WTC11 (cell line): ENCODE measurements at regions not wholly inside any gene's neighbourhood (a gene's known extent, or its start where the extent isn't known, plus 50 kb on each side); places are given as distances from the start of the nearest gene placed in this dataset.

Experiments
- ATAC-seq: fragments of 200-7000 bp; cut with Tn5 transposase; 2 replicates; pipeline ENCODE4 v1.10.0; 2021; ENCODE audit warnings: mild to moderate bottlenecking, moderate library complexity
- CTCF ChIA-PET: fragments of 300-600 bp; sonication (Branson Sonifier 250); formaldehyde crosslinking; loops from one replicate; lab custom pipeline; 2021; ENCODE audit warnings: antibody characterized with exemption; lab: Charles Lee
- POLR2A ChIA-PET: fragments of 350-600 bp; sonication (Branson Sonifier 250); formaldehyde crosslinking; loops from one replicate; lab custom pipeline; 2021; ENCODE audit warnings: antibody characterized with exemption; lab: Charles Lee
- DNase-seq: peaks from one replicate; pipeline ENCODE4 v3.0.0; 2021; ENCODE audit warnings: low spot score
- H3K27ac Mint-ChIP-seq: 2 replicates; pipeline ENCODE4 v1.8.0; 2021; ENCODE audit warnings: mixed read lengths
- H3K27me3 Mint-ChIP-seq: 2 replicates; pipeline ENCODE4 v1.8.0; 2021; ENCODE audit warnings: low read depth, mild to moderate bottlenecking, moderate library complexity, mixed read lengths
- H3K36me3 Mint-ChIP-seq: 2 replicates; pipeline ENCODE4 v1.8.0; 2021; ENCODE audit warnings: mixed read lengths
- H3K4me1 Mint-ChIP-seq: 2 replicates; pipeline ENCODE4 v1.8.0; 2022; ENCODE audit warnings: mixed read lengths
- H3K4me3 Mint-ChIP-seq: 2 replicates; pipeline ENCODE4 v1.8.0; 2021; ENCODE audit warnings: mild to moderate bottlenecking, moderate library complexity, mixed read lengths
- H3K9me3 Mint-ChIP-seq: 2 replicates; pipeline ENCODE4 v1.8.0; 2021; ENCODE audit warnings: mixed read lengths
- ATF2 ChIP-seq: sonication (generic); formaldehyde crosslinking; IDR thresholded peaks from 2 replicates; pipeline ENCODE4 v1.8.1; 2022; ENCODE audit warnings: low read depth, missing genetic modification reagents, borderline replicate concordance
- ESRRA ChIP-seq: sonication (generic); formaldehyde crosslinking; IDR thresholded peaks from 2 replicates; pipeline ENCODE4 v1.8.1; 2022; ENCODE audit warnings: mild to moderate bottlenecking, missing genetic modification reagents, borderline replicate concordance
- FOXP1 ChIP-seq: sonication (generic); formaldehyde crosslinking; IDR thresholded peaks from 2 replicates; pipeline ENCODE4 v1.8.0; 2022; ENCODE audit warnings: missing genetic modification reagents, mild to moderate bottlenecking, moderate library complexity, borderline replicate concordance
- GTF2I ChIP-seq: fragments of 250-450 bp; sonication (Bioruptor Pico); conservative IDR thresholded peaks from 2 replicates; pipeline ENCODE4 v1.4.0; 2021; ENCODE audit warnings: mild to moderate bottlenecking
- IRF2 ChIP-seq: sonication (generic); formaldehyde crosslinking; IDR thresholded peaks from 2 replicates; pipeline ENCODE4 v1.8.0; 2022; ENCODE audit warnings: low read depth, missing genetic modification reagents, borderline replicate concordance
- JUN ChIP-seq: sonication (generic); formaldehyde crosslinking; IDR thresholded peaks from 2 replicates; pipeline ENCODE4 v1.8.0; 2023; ENCODE audit warnings: mild to moderate bottlenecking, missing genetic modification reagents
- MXD4 ChIP-seq: fragments of 250-450 bp; sonication (Bioruptor Pico); IDR thresholded peaks from 2 replicates; pipeline ENCODE4 v1.8.0; 2021; ENCODE audit warnings: mild to moderate bottlenecking, moderate library complexity, borderline replicate concordance
- RELA ChIP-seq: sonication (generic); formaldehyde crosslinking; IDR thresholded peaks from 2 replicates; pipeline ENCODE4 v1.8.1; 2022; ENCODE audit warnings: missing genetic modification reagents, mild to moderate bottlenecking, borderline replicate concordance
- SMAD3 ChIP-seq: sonication (generic); formaldehyde crosslinking; IDR thresholded peaks from 2 replicates; pipeline ENCODE4 v1.8.0; 2022; ENCODE audit warnings: missing genetic modification reagents, mild to moderate bottlenecking, borderline replicate concordance
- TEAD1 ChIP-seq: sonication (generic); formaldehyde crosslinking; IDR thresholded peaks from 2 replicates; pipeline ENCODE4 v1.8.0; 2022; ENCODE audit warnings: mild to moderate bottlenecking, missing genetic modification reagents
- TP53 ChIP-seq: sonication (generic); formaldehyde crosslinking; IDR thresholded peaks from 2 replicates; pipeline ENCODE4 v1.8.1; 2023; ENCODE audit warnings: mild to moderate bottlenecking, missing genetic modification reagents
- USF1 ChIP-seq: sonication (generic); formaldehyde crosslinking; IDR thresholded peaks from 2 replicates; pipeline ENCODE4 v1.8.0; 2022; ENCODE audit warnings: mild to moderate bottlenecking, missing genetic modification reagents
- ZBTB21 ChIP-seq: sonication (generic); formaldehyde crosslinking; IDR thresholded peaks from 2 replicates; pipeline ENCODE4 v1.8.1; 2023; ENCODE audit warnings: mild to moderate bottlenecking, missing genetic modification reagents, borderline replicate concordance
- ZNF396 ChIP-seq: fragments of 250-450 bp; sonication (Bioruptor Pico); IDR thresholded peaks from 2 replicates; pipeline ENCODE4 v1.8.0; 2021; ENCODE audit warnings: mild to moderate bottlenecking, moderate library complexity, borderline replicate concordance
- ZNF671 ChIP-seq: fragments of 250-450 bp; sonication (Bioruptor Pico); IDR thresholded peaks from 2 replicates; pipeline ENCODE4 v1.8.0; 2021; ENCODE audit warnings: mild to moderate bottlenecking
- TF ChIP-seq, protein P1 (sequence below): sonication (generic); formaldehyde crosslinking; IDR thresholded peaks from 2 replicates; pipeline ENCODE4 v1.8.1; 2022; ENCODE audit warnings: mild to moderate bottlenecking, moderate library complexity, missing genetic modification reagents
- TF ChIP-seq, protein P2 (sequence below): sonication (generic); formaldehyde crosslinking; IDR thresholded peaks from 2 replicates; pipeline ENCODE4 v1.8.1; 2023; ENCODE audit warnings: mild to moderate bottlenecking, missing genetic modification reagents

GRCh38 chrX:7242613-7243012 is 94.7 kb upstream of the PUDP start:
- H3K27me3 Mint-ChIP-seq = peaks cover 12% of the 10 kb centered on the region
- H3K27ac Mint-ChIP-seq = no peak overlapping the region
- ChIA-PET CTCF (no interaction called here), POLR2A (no interaction called here)
- DNase-seq (no peak), ATAC-seq (no peak)
- no peaks in the 10 kb centered on the region for H3K36me3 Mint-ChIP-seq
- H3K4me3 Mint-ChIP-seq = no peak overlapping the region
- TF ChIP-seq MXD4 (CRISPR knock-in tag) = no peak
- no peak for TF ChIP-seq USF1 (CRISPR knock-in tag)
- no peak for TF ChIP-seq TP53 (CRISPR knock-in tag)
- no peak for TF ChIP-seq SMAD3 (CRISPR knock-in tag)
- no peak for TF ChIP-seq ZNF396 (CRISPR knock-in tag)
- no peak for TF ChIP-seq ZNF671 (CRISPR knock-in tag)
- no peak for TF ChIP-seq RELA (CRISPR knock-in tag)
- H3K4me1 Mint-ChIP-seq = peaks cover 4% of the 10 kb centered on the region
- peaks cover 4% of the 10 kb centered on the region; the same call in 1 of the 2 replicates for H3K9me3 Mint-ChIP-seq

DNA sequence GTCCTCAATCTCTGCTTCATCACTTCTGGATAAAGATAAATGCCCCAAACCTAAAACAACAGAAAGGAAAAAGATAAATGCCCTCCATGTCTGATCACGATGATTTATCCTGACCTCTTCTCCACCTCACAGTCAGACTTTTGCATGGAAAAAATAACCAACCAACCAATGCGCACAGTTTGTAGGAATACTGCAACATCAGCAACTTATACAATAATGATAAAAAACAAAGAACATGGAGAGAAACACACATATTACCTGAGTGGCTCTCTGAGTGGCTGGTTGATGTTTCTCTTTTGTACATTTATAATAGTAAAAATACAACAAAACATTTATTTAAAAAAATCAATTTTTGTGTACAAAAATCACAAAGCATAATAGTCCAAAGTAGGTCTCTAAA is 93.0 kb upstream of the PUDP start:
- H3K27ac Mint-ChIP-seq = no peak overlapping the region
- DNase-seq (no peak), ATAC-seq (no peak)
- CTCF ChIA-PET = interaction anchor here (0.7 kb wide), 1 partner anchor 49 kb away, joined by 3 read pairs; no protein-coding TSS in a partner anchor
- H3K4me3 Mint-ChIP-seq = no peak overlapping the region
- no peaks in the 10 kb centered on the region for H3K36me3 Mint-ChIP-seq
- peaks cover 9% of the 10 kb centered on the region for H3K4me1 Mint-ChIP-seq
- no peak for TF ChIP-seq IRF2 (CRISPR knock-in tag)
- TF ChIP-seq ZBTB21 (CRISPR knock-in tag) = no peak
- TF ChIP-seq GTF2I (CRISPR knock-in tag) = no peak
- TF ChIP-seq, protein P1, sequence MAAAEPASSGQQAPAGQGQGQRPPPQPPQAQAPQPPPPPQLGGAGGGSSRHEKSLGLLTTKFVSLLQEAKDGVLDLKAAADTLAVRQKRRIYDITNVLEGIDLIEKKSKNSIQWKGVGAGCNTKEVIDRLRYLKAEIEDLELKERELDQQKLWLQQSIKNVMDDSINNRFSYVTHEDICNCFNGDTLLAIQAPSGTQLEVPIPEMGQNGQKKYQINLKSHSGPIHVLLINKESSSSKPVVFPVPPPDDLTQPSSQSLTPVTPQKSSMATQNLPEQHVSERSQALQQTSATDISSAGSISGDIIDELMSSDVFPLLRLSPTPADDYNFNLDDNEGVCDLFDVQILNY (CRISPR knock-in tag) = no peak
- TF ChIP-seq, protein P2, sequence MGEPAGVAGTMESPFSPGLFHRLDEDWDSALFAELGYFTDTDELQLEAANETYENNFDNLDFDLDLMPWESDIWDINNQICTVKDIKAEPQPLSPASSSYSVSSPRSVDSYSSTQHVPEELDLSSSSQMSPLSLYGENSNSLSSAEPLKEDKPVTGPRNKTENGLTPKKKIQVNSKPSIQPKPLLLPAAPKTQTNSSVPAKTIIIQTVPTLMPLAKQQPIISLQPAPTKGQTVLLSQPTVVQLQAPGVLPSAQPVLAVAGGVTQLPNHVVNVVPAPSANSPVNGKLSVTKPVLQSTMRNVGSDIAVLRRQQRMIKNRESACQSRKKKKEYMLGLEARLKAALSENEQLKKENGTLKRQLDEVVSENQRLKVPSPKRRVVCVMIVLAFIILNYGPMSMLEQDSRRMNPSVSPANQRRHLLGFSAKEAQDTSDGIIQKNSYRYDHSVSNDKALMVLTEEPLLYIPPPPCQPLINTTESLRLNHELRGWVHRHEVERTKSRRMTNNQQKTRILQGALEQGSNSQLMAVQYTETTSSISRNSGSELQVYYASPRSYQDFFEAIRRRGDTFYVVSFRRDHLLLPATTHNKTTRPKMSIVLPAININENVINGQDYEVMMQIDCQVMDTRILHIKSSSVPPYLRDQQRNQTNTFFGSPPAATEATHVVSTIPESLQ (CRISPR knock-in tag) = no peak
- no peak for TF ChIP-seq ATF2 (CRISPR knock-in tag)
- TF ChIP-seq JUN = no peak
- peaks cover 4% of the 10 kb centered on the region; the same call in 1 of the 2 replicates for H3K9me3 Mint-ChIP-seq
- peaks cover 24% of the 10 kb centered on the region for H3K27me3 Mint-ChIP-seq
- POLR2A ChIA-PET = no interaction called here

GRCh38 chrX:7235071-7235470 is 87.1 kb upstream of the PUDP start:
- TF ChIP-seq FOXP1 (CRISPR knock-in tag) (no peak), ESRRA (CRISPR knock-in tag) (no peak), TEAD1 (CRISPR knock-in tag) (no peak)
- Mint-ChIP-seq H3K27me3 (peaks cover 72% of the 10 kb centered on the region), H3K4me1 (peaks cover 20% of the 10 kb centered on the region), H3K27ac (no peak overlapping the region), H3K36me3 (no peaks in the 10 kb centered on the region), H3K4me3 (no peak overlapping the region), H3K9me3 (peaks cover 4% of the 10 kb centered on the region; the same call in 1 of the 2 replicates)
- CTCF ChIA-PET = interaction anchor here (2.1 kb wide), 1 partner anchor 44 kb away, joined by 8 read pairs; no protein-coding TSS in a partner anchor
- DNase-seq = no peak
- POLR2A ChIA-PET = no interaction called here
- ATAC-seq = no peak
